GM21786 (cell line): ENCODE measurements at regions not wholly inside any gene's neighbourhood (a gene's known extent, or its start where the extent isn't known, plus 50 kb on each side); places are given as distances from the start of the nearest gene placed in this dataset.
"Not testable (repeated sequence)": the region's sequence is repeated elsewhere in the genome, so short reads cannot be mapped to it uniquely, and the experiment has no call there.

Experiments used
- ATAC-seq: cut with Tn5 transposase; IDR thresholded peaks from one replicate; pipeline ENCODE4 v1.9.1; 2021; ENCODE audit not compliant: unreplicated experiment

DNA sequence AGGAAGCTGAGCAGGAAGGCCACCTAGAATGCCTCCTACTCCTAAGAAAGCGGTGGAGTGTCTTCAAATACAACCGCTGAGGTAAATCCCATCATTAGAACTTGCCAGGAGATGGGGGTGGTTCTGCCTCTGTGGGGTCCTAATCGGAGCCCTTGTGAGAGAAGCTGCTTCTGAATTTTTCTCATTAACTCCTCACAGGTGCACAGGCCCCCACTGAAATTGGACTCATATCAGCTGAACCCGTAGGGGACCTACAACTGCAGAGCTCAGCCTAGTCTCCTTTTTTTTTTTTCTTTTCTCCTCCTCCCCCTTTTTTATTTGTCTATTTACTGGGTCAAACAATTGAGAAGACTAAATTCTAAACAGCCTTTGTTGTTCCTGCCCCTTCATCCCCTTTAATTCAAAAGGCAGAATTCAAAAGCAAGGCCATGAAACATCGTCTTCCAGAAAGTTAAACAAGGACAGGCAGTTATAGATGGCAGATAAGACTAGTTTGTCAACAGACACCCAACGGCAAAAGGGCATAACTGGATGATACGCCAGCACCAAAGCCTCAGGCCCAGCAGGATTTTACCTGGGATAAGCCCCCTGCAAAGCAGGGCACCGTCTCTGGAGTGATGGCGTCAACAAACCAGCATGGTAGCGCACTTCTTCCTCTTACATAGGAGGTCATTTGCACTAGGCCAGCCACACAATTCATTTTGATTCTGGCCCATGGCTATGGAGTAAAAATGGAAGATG, 213.7 kb upstream of the HES1 start:
- ATAC-seq, result no peak

DNA sequence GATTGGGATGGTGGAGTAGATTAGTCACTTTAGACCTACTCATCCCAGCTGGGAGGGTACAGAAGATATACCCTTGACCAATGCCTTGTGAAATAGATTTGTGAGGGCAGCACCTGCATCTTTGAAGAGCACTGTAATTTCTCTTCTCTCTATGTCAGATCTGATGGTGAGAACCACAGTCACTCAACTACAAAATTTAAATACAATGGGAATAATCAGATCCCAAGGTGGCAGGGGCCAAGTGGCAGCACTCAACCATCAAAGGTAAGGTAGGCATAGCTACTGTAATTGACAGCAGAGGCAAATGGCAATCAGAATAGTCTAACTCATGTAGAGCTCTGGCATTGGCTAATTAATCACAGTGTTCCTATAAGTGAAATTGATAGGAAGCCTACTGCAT, 212.0 kb upstream of the HES1 start:
- not testable (repeated sequence) for ATAC-seq

DNA sequence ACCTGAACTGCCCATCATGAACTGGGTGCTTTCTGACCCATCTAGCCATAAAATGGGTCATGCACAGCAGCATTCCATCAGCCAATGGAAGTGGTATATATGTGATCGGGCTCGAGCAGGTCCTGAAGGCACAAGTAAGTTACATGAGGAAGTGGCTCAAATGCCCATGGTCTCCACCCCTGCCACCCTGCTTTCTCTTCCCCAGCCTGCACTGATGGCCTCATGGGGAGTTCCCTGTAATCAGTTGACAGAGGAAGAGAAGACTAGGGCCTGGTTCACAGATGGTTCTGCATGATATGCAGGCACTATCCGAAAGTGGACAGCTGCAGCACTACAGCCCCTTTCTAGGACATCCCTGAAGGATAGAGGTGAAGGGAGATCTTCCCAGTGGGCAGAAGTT, 209.9 kb upstream of the HES1 start:
- ATAC-seq, result not testable (repeated sequence)

DNA sequence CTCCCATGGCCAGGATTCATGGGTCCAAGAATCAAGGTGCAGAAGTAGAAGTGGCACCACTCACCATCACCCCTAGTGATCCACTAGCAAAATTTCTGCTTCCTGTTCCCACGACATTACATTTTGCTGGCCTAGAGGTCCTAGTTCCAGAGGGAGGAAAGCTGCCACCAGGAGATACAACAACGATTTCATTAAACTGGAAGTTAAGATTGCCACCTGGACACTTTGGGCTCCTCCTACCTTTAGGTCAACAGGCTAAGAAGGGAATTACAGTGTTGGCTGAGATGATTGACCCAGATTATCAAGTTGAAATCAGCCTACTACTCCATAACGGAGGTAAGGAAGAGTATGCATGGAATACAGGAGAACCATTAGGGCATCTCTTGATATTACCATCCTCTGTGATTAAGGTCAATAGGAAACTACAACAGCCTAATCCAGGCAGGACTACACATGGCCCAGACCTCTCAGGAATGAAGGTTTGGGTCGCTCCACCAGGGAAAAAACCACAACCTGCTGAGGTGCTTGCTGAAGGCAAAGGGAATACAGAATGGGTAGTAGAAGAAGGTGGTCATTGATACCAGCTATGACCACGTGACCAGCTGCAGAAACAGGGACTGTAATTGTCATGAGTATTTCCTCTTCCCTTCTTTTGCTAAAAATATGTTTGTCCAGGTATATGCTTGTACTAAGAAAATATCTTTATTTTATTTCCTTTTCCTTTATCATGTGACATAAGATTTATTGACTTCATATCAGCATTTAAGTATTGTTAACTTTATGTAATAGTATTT, 208.3 kb upstream of the HES1 start:
- ATAC-seq, result not testable (repeated sequence)

DNA sequence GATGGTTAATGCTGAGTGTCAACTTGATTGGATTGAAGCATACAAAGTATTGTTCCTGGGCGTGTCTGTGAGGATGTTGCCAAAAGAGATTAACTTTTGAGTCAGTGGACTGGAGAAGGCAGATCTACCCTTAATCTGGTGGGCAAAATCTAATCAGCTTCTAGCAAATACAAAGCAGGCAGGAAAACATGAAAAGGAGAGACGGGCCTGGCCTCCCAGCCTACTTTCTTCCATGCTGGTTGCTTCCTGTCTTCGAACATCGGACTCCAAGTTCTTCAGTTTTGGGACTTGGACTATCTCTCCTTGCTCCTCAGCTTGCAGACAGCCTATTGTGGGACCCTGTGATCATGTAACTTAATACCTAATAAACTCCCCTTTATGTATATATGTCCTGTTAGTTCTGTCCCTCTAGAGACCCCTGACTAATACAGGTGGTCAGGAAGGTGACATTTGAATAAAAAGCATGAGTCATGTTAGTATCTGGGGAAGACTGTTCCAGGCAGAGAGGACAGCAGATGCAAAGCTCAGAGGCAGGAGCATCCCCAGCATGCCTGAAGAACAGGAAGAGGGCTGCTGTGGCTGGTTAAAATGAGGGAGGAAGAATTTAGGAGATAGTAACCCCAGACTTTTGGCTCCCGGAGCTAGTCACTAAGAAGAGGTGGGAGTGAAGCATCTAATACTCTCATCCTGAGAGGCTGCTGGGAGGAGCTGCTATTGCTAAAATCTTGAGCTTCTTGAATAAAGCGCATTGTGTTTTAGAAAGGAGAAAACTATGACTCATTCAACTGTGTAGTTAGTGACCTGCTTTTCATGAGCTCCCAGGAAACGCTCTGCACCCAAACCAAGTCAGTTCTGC, 207.4 kb upstream of the HES1 start:
- ATAC-seq, result no peak

DNA sequence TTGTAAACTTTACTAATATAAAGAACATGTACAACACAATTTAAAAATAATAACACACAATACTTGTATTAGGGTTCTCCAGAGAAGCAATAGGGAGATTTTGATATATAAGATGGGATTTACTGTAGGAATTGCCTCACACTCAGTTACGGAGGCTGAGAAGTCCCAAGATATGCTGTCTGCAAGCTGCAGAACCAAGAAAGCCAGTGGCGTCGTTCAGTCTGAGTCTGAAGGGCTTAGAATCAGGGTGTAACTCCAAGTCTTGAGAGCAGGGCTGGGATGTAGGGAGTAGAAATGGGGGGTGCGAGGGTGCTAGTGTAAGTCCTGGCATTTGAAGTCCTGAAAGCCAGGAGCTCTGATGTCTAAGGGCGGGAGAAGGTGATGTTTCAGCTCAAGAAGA, 206.6 kb upstream of the HES1 start:
- ATAC-seq, result no peak

DNA sequence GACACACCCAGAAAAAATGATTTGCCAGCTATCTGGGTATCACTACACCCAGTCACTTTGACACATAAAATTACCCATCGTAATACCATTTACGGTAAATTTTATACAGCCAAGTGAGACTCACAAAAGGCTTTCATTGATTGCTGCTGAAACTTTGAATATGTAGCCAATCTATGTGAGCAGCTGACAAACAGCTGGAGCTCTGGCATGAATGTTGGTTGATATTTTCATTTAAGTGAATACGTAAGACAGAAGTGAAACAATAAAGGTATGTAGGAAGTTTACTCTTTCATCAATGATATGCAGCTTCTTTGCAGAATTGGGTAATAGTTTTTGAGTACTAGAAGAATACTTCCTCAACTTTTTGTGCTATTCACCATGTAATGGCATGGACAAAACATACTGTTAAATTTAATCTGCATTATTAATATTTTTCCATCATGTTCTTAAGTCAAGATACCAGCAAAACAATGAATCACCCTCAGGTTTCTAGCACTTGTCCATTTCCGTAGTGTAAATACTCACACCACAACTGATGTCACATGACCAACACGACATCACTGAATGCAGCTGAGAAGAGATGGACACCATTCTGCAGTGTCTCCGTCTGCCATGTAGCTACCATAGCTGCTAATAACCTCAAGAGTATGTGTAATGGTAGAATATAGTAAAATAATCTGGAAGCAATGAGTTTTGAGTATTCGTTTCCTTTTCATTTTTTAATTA, 205.9 kb upstream of the HES1 start:
- no peak for ATAC-seq

DNA sequence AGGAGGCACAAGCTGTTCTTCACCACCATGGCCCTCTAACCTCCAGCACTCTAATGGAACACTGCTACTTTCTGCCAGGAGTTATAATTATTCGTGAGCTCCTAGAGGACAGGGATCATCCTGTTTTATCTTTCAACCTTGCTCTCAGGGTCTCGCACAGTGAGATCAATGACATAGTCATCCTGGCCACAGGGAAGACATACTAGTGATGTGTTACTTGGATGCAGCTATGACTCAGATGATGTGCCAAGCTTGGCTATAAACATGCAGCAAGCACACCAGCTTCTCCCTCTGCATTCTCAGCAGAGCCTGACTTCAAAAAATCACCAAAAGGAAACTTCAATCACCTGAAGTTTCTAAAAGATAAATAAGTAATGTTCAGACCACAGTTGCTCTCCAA, 203.8 kb upstream of the HES1 start:
- no peak for ATAC-seq

DNA sequence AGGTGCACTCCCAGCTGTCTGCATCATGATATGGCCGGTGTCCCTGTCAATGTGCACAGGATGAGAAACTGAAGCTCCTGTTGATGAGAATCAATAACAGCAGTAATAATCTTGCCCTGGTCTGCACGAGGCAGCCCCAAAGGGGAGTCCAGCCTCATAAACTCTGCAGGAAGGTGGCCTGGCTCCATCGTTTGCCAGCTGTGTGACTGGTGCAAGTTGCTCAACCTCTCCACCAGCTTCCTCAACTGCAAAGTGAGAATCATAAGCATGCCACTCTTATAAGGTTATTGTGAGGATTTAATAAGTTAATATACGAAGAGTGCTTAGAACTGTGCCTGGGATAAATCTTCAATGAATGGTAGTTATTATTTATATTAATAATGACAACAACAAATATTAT, 203.4 kb upstream of the HES1 start:
- no peak for ATAC-seq

DNA sequence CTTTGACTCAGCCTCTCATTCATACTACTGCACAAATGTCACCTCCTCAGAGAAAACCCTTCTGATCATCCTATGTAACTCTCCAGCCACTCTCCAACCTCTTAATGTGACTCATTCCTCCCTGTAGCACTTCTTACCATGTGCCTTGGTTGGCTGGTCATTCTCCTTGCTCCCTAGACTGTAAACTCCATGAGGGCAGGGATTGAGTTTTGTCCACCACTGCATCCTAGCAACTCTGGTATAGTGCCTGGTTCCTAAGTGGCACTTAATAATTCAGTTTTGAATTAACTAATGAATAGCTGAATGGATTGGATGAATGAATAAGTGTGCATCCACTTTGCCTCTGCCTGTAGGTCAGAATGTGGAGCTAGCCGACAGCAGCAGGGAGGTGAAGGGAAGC, 202.5 kb upstream of the HES1 start:
- no peak for ATAC-seq

DNA sequence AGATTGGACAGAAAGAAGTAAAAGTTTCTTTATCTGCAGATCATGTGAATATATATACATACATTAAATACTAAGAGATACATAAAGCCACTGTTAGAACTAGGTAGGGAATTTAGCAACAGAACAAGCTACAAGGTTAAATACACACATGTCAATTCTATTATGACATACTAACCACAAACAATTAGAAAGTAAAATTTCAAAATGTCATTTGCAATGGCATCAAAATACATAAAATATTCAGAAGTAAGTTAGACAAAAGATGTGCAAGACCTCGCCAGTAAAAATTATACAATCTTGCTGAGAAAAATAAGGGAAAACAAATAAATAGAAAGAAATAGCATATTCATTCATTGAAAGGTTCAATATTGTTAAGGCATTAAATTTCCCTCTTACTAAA, 200.0 kb upstream of the HES1 start:
- no peak for ATAC-seq

DNA sequence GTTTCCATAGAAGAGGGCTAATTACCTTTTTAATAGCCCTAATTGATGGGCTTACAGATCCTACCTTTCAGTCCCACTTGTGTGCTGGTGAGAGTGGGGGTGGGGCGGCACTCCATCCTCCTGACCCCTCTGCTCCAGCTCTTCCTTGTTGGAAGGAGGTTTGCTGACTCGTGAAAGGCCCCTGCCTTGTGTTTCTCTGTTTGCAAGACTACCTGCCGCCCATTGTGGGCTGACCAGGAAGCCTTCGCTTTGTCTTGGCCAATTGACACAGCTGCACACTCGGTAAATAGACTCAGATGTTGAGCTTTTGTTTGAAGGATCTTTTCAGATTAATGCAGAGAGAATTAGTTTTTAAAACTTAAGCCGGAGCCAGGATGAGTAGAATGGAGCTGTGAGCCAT, 197.3 kb upstream of the HES1 start:
- no peak for ATAC-seq

DNA sequence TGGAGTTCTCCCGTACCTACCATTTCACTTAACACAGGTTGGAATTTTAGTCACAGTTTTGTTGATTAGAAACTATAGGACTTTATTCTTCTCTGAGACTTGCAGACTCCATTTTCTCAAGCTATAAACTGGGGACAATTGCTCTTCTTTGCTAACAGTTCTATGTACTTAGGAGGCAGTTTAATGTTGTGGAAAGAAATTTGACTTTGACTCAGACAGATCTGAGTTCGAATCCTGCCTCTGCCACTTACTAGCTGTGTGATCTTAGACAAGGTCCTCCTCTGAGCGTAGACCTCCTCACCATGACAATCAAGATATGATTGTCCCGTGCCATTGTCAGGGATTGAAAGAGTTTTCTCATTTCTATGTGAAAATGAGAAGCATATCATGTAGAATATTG, 196.4 kb upstream of the HES1 start:
- ATAC-seq, result no peak

DNA sequence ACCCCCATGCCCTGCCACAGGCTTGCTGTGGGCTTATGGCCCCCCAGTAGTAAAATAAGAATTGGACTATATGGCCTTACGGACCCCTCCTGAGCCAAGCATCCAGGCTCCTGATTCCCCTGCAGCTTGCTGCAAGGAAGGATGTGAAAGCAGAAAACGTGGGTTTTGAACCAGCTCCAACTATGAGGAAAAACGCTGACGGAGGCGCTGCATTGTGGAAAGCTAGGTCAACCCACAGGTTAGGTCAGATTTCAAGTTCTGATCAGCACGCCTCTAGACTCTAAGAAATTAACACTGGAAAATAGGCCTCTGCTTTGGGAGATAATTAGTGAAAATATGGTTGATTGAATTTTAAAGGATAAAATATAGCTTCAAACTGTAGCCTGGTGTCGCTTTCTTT, 195.4 kb upstream of the HES1 start:
- no peak for ATAC-seq

DNA sequence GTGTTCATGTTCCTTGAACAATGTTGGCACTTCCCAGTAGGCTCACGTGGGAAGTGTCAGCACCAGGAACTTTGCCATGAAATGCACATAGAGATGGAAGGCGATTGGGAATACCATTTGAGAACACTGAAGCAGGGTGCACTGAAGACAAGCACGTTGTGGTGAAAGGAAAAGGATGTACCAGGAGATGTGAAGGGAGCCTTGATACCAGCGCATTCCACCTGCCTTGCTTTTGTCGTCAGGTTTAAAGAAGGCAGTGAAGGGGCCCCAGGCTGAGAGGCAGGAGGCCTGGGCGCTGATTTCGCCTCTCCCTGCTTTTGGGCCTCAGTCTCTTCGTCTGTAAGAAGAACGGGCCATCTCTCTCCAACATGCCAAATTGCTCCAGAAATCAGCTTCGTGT, 194.5 kb upstream of the HES1 start:
- no peak for ATAC-seq

DNA sequence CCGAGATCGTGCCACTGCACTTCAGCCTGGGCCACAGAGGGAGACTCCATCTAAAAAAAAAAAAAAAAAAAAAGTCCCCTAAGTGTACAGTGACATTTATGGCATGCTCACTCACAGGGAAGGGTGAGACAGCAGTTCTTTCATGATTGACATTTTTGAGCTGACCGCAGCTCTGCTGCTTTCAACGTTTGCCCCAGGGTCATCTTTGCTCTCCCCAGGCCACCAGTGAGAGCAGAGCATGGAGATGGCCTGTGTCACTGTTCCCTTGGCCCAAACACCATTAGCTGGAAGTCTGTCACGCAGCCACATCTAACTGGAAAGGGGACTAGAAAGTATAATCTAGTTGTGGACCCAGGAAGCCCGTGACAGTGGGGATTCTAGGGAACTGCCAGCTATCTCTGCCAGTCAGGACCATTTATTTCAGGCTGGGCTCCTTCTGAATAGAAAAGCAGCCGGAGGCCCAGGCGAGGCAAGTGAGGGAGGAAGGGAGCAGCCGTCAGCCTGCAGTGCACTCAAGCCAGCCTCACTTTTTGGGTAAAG, 193.4 kb upstream of the HES1 start:
- ATAC-seq, result no peak

DNA sequence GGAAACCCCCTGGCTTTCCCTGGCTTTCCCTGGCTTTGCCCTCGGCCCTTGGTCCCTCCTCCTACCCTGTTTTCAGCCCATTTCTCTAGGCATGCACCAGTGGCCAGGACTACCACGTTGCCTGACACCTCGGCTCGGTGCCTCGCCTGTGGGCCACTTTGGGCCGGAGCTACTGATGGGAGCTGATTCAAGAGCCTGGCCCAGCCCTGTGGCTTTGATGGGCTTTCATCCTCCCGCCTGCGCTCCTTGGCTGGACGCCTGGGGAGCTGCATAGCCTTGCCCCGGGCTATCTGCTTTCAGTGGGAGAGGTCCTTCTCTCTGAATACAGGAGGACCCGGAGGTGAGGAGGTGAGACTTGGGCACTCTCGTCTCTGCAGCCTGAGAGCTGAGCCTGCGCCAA, 192.7 kb upstream of the HES1 start:
- ATAC-seq, result no peak

DNA sequence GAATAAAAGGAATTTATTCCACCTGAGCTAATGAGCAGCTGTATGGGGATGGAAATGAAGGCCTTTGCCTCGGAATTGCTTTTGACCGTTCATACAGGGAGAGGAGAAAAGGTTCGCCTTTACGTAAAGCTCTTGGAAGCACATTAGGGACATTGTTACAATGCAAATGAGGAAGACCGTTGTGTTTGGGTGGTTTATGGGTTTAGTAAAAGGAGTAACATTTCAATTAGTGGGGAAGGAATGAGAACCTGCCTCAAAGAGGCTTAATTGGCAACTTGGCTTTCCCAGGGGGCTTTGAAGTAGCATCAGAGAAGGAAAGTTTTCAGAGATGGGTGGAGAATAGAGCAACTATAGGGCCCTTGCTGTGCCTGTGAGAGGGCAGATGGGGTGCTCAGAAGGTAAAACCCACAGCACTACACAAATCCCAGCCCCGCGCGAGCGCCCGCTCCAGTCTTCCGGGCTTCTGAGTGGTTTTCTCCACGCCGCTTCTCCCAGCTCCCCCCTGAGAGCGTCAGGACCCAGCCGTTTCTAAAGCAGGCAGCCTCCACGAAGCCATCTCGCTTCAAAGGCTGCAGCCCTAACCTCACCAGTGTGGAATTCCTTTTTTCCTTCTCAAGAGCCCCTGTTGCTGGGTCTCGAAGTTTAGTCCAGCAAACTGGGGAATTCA, 192.0 kb upstream of the HES1 start:
- no peak for ATAC-seq

DNA sequence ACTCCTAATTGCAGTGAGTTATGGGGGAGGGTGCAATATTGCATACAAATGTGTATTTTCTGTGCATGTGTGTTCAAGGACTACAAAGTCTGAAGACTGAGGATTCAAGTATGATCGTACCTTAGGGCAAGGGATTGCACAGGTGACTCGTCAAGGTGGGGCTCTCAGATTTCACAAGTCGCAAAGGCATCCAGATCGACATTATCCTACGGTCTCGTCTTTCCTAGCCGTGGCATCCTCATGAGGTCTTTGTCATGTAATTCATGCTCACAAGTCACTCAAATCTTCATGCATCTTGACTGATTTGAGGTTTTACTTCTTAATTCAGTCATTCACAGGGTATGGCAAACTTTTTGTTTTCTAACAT, 191.4 kb upstream of the HES1 start:
- ATAC-seq, result no peak

DNA sequence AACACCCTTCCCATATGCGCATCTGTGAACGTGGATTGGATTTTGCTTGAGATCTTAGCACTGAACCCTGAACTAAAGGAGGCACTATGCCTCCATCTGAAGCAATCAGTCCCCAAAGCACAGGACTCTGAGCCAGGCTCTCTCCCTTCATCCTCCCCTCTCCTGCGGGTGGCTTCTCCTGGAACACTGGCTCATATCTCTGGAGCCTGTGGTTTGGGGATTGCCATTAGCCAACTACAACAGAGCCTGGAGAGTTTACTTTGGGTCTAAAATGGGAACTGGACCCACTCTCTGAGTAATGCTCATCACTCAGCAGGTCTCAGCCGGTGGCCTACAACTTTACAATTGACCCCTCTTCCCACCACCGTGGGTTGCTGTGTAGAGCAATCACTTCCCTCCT, 190.8 kb upstream of the HES1 start:
- no peak for ATAC-seq
